ENCODE measurements at regions not wholly inside any gene's neighbourhood (a gene's known extent, or its start where the extent isn't known, plus 50 kb on each side); places are given as distances from the start of the nearest gene placed in this dataset.

DNA sequence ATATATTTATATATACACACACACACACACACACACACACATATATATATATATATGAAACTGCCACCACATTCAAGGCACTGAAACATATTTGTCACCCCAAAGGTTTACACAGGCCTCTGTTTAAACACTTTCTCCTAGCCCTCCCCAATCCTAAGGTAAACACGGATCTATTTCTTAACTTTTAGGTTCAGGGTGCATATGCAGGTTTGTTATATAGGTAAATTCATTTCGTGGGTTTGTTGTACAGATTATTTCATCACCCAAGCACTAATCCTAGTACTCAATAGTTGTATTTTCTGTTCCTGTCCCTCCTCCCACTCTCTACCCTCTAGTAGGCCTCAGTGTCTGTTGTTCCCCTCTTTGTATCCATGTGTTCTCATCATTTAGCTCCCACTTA lies 305.0 kb downstream of the GPR37 start:
- TF ChIP-seq, protein P1, sequence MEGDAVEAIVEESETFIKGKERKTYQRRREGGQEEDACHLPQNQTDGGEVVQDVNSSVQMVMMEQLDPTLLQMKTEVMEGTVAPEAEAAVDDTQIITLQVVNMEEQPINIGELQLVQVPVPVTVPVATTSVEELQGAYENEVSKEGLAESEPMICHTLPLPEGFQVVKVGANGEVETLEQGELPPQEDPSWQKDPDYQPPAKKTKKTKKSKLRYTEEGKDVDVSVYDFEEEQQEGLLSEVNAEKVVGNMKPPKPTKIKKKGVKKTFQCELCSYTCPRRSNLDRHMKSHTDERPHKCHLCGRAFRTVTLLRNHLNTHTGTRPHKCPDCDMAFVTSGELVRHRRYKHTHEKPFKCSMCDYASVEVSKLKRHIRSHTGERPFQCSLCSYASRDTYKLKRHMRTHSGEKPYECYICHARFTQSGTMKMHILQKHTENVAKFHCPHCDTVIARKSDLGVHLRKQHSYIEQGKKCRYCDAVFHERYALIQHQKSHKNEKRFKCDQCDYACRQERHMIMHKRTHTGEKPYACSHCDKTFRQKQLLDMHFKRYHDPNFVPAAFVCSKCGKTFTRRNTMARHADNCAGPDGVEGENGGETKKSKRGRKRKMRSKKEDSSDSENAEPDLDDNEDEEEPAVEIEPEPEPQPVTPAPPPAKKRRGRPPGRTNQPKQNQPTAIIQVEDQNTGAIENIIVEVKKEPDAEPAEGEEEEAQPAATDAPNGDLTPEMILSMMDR (IDR thresholded peaks at IDR 0.05; ENCODE audit: low read length), result no peak
- TF ChIP-seq EZH2phosphoT487 (IDR thresholded peaks at IDR 0.05; ENCODE audit: low read length), result no peak

Measured in MM.1S (cell line).